ENCODE measurements at regions not wholly inside any gene's neighbourhood (a gene's known extent, or its start where the extent isn't known, plus 50 kb on each side); places are given as distances from the start of the nearest gene placed in this dataset.

DNA sequence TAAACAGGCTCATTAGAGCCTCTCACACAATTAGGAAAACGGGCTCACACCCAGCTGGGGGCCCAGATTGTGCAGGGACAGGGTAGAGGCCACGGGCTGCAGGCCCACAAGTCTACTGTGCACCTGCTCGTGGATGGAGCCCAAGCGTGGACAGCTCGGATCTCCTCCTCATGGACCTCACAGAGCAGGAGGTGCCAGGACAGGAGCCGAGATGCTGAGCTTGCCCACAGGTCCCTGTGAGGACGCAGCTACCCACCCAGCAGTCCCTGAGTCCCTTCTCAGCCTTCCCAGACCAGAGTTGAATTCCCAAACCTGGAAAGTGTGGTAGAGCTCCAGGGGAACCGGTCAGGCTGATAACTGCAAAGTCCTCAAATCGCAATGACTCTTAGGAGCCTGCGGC is 70.6 kb upstream of the OLFM1 start:
- TF ChIP-seq, protein P1, sequence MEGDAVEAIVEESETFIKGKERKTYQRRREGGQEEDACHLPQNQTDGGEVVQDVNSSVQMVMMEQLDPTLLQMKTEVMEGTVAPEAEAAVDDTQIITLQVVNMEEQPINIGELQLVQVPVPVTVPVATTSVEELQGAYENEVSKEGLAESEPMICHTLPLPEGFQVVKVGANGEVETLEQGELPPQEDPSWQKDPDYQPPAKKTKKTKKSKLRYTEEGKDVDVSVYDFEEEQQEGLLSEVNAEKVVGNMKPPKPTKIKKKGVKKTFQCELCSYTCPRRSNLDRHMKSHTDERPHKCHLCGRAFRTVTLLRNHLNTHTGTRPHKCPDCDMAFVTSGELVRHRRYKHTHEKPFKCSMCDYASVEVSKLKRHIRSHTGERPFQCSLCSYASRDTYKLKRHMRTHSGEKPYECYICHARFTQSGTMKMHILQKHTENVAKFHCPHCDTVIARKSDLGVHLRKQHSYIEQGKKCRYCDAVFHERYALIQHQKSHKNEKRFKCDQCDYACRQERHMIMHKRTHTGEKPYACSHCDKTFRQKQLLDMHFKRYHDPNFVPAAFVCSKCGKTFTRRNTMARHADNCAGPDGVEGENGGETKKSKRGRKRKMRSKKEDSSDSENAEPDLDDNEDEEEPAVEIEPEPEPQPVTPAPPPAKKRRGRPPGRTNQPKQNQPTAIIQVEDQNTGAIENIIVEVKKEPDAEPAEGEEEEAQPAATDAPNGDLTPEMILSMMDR (IDR thresholded peaks at IDR 0.05), result no peak
- TF ChIP-seq POLR2A (IDR thresholded peaks at IDR 0.05), result no peak
